ENCODE measurements at regions not wholly inside any gene's neighbourhood (a gene's known extent, or its start where the extent isn't known, plus 50 kb on each side); places are given as distances from the start of the nearest gene placed in this dataset.
"Not testable (repeated sequence)": the region's sequence is repeated elsewhere in the genome, so short reads cannot be mapped to it uniquely, and the experiment has no call there.

- FAIRE-seq: not testable (repeated sequence)
Observed at GRCh38 chr5:32931438-32931837, 220.3 kb downstream of the NPR3 start.

DNA sequence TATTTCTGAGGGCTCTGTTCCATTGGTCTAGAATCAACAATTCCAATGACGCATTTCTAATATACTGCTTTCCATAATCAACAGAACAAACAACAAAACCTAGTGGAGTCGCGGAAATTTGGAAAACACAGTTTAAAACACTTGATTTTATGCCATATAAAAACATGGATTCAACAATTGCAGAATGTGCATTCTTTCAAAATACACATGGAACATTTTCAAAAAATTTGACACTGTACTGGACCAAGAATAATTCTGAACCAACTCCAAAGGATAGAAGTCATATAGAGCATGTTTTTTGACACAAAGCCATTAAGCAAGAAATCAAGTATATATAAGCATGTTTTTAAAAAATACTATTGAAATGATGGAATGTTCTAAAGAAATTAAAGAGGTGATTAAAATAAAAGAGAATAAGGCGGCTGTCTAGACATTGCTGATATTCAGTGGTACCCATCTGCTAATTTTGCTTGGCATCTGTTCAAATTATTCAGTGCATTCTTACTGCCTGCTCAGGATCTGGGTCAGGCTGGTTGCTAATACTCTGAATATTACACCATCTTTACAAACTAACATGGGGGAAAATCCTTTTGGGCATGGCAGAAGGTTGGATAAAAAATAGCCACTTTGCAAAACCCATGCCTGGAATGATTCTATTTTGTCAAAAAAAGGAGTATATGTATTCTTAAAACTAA is 221.3 kb downstream of the NPR3 start:
- FAIRE-seq: no peak

DNA sequence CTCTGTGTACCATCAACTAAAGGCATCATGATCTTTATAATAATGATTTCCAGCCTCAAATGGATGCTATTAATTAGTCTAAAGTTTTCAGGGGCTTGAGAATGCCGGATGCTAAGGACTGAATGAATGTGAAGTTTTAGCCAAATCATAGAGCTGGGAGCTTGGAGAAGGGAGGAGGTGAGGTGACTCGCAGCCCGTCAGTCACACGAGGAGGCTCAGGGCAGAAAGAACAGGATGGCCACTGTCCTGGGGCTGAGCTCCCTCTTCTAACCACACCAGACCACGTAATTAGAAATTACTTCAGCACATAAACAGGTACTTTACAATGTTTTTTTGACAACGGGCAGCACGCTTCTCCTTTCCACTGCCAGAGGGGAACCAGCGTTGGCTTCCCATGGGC is 222.6 kb downstream of the NPR3 start:
- no peak for FAIRE-seq

DNA sequence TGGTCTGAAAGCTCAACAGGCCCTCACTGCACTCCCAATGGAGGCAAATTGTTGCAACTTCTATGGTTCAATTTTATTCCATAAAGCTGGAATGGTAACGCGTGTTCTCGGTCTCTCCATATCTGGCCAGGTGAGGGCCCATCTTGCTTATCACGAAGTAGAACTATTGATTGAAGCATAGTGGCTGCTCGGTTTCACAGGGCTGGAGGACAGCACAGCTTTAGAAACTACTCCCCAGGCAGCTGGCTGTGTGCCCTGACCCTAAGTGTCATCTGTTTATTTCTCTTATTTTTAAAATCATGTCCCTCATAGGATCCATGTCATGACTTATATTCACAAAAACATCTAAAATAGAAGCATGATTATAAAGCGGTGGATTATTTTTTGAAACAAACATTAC is 223.4 kb downstream of the NPR3 start:
- FAIRE-seq: no peak

DNA sequence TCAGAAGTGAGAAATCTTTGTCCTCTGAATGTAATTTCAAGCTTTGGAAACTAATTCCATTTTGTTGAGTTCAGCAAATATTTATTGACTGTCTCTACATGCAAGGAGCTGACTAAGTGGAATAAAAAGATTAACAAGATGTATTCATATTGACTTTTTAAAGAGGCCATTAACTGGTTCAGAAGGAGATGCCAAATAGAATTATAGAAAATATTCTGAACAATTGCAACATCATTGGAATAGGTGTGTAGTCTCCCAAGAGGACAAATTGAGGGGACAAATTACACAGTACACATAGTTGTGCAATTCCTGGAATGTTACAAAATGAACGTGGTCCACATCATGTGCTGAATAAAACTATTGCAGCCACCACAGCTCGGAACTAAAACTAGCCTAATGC is 224.2 kb downstream of the NPR3 start:
- FAIRE-seq: no peak

DNA sequence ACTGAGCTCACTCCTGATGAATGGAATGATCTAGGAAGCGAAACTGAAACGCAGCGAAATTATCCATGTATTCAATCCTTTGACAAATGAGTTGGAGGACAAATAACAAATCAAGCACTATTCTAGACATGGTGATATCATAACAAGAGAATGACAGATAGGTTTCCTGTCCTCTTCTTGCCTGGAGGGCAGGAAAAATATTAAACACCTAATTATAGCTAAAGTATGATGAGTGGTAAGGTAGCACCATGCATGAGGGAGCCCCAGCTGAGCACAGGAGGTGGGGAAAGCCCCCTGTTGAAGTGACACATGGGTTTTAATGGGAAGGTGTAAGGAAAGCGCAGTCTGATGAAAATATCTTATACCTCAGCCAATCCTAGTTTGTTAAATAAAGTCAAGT is 225.2 kb downstream of the NPR3 start:
- no peak for FAIRE-seq

DNA sequence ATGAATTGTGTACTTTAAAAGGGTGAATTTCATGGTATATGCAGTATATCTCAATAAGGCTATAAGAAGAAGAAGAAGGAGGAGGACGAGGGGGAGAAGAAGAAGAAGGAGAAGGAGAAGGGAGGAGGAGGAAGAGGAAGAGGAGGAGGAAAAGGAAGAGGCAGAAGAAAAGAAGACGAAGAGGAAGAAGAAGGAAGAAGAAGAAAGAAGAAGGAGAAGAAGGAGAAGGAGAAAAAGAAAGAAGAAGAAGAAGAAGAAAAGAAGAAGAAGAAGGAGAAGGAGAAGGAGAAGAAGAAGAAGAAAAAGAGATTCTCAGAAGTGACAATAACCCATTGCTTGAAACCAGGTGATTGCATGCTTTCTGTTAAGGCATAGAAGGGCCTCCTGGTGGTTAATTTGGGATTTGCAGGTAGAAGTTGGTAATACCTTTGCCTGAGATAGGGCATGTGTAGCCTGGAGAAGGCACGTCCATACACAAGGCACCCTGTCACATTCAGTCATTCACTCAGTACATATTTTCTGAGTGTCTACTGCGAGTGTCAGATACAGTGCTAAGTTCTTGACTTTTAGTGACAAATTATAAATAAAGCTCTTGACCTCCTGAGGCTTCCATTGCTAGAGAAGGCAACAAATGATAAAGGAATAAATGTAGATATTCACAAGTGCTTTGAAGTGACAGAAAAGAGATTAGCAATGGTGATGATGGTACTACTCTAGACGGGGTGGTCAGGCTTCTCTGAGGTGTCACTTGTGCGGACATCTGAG is 231.3 kb downstream of the NPR3 start:
- FAIRE-seq: no peak

- no peak for FAIRE-seq
Observed at GRCh38 chr5:32949286-32949970, 238.3 kb downstream of the NPR3 start.

GRCh38 chr5:32951003-32951402 is 239.9 kb downstream of the NPR3 start:
- FAIRE-seq: no peak

- FAIRE-seq: no peak
Observed at GRCh38 chr5:32951878-32952277, 240.8 kb downstream of the NPR3 start.

GRCh38 chr5:32952421-32952820 is 241.3 kb downstream of the NPR3 start:
- not testable (repeated sequence) for FAIRE-seq

GRCh38 chr5:32953694-32954093 is 242.6 kb downstream of the NPR3 start:
- no peak for FAIRE-seq

- FAIRE-seq: no peak
Observed at GRCh38 chr5:32955814-32956213, 244.7 kb downstream of the NPR3 start.

DNA sequence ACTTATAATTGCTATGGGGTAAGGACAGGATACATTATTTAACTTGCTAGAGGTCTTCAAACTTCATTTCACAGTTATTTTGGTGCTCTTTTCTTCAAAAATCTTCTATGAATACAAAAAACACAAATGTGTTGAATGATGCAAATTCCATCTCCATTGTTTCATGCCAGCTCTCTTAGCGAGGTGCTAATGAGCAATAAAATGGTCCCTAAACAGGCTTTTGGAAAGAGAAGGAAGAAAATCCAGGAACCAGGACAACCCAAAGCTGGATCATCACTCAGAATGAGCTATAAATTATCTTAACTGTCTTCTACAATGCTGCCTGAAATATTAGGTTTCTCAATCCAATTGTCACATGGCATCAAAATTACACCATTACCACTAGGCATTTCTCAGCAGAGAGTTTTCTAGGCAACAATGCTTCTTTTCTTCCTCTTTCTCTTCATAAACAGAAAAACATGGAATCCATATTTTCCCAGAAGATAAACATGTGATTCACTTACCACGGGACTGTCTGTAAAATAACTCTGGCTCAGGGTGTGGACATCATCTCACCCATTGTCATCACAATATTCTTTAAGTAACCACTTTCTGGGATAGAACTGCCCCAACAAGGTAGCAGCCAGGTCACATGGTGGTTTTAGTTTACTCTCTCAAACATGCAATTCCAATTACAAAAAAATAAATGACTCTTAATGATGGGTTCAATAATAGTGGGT is 249.4 kb downstream of the NPR3 start:
- no peak for FAIRE-seq

DNA sequence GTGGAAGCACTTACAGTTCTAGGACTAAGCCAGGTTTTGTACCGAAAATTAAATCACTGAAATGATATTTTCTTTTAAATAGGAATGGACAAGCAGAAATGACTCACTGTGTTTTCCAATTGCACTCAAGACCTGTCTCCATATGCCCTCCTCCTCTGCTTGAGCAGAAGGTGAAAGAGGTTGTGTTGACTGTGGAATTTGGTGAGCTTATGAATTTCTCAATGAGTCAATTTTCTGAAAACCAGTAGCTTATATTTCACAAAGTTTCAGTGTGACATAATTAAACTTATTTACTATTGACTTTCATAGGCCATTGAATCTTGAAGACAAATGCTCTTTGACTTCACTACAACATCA is 249.9 kb downstream of the NPR3 start:
- FAIRE-seq: no peak

DNA sequence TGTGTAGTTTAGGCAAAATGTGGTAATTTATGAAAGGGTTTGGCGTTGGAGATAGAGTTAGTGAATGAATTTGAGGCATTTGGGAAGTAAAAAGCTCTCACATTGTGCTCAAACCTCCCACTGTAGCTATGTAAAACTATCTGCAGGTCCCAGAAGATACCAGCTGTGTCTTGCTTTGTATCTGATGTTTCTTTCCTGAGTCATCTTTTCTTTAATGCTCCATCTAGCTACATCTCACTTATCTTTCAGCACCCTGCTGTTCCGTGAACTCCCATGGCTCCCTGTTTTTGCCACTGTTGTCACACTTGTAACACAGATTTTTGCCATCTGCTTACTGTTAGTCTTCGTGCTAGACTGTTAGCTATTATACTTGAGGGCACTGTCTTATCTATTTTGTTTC is 253.1 kb downstream of the NPR3 start:
- FAIRE-seq: no peak

DNA sequence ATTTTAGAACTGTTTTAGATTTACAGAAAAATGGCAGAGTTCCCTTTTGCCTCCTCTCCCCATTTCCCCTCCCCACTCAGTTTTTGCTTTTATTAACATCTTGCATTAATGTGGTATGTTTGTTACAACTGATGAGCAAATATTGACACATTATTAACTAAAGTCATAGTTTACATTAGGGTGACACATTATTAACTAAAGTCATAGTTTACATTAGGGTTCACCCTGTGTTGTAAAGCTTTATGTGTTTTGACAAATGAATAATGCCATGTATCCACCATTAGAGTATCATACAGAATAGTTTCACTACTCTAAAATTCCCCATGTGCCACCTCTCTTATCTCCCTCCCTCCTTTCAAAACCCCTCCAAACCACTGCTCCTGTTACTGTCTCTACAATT is 262.5 kb downstream of the NPR3 start:
- FAIRE-seq: no peak

GRCh38 chr5:32975656-32976375 is 264.7 kb downstream of the NPR3 start:
- FAIRE-seq: no peak

DNA sequence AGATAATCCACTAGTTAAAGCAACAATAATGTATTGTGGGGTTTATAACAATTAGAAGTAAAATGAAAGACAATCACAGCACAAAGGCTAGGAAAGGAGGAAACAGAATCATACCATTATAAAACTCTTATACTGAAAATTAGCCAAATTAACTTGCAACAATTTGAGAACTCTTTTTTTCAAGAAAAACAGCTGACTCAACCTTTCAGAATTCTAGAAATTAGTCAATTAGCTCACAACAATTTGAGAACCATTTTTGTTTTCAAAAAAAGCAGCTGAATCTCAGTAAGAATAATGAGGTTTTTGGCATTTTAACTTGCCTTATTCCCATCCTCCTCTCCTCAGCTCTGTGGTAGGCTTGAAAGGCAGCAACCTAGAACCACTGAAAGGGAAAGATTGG is 269.9 kb downstream of the NPR3 start:
- FAIRE-seq: no peak

GRCh38 chr5:32984851-32985610 is 273.9 kb downstream of the NPR3 start:
- no peak for FAIRE-seq

DNA sequence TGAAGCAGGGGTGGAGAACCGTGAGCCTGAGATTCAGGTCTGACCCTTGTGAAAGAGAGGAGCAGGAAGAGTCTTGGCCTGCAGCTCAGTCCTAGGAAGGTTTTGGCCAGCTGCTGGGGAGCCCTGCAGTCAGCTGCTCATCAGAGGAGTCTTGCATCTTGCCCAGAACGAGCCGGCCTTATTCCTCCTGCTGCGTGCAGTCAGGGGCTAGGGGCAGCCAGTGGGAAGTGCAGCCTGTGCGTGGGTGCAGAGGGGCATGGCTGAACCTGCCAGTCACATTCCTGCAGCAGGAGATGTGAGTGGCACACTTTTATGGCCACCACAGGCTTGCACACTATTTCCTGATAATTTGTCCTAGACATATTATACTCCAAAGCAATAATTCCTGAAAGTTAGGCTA is 278.7 kb downstream of the NPR3 start:
- FAIRE-seq: no peak

Data from A204.1 (cell line).